ENCODE measurements at regions not wholly inside any gene's neighbourhood (a gene's known extent, or its start where the extent isn't known, plus 50 kb on each side); places are given as distances from the start of the nearest gene placed in this dataset.

DNA sequence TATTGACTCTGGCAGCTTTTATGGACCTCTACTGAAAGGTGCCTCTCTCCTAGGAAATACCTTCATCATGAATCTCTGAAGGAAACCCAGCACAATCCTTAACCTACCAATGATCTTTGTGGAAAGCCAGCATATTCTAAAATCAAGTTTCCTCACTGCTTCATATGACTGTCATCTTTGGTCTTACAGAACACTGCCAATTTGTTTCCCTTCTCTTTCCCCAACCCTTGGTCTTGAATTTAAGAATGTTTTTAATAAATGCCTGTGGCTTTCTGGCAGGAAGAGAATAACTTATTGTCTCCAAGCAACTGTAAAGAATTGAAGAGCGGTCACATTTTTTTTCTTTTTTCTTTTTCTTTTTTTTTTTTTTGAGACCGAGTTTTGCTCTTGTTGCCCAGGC lies 427.6 kb downstream of the IPO8 start:
- TF ChIP-seq, protein P1, sequence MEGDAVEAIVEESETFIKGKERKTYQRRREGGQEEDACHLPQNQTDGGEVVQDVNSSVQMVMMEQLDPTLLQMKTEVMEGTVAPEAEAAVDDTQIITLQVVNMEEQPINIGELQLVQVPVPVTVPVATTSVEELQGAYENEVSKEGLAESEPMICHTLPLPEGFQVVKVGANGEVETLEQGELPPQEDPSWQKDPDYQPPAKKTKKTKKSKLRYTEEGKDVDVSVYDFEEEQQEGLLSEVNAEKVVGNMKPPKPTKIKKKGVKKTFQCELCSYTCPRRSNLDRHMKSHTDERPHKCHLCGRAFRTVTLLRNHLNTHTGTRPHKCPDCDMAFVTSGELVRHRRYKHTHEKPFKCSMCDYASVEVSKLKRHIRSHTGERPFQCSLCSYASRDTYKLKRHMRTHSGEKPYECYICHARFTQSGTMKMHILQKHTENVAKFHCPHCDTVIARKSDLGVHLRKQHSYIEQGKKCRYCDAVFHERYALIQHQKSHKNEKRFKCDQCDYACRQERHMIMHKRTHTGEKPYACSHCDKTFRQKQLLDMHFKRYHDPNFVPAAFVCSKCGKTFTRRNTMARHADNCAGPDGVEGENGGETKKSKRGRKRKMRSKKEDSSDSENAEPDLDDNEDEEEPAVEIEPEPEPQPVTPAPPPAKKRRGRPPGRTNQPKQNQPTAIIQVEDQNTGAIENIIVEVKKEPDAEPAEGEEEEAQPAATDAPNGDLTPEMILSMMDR (IDR thresholded peaks at IDR 0.05), result no peak
- TF ChIP-seq POLR2AphosphoS5 (IDR thresholded peaks at IDR 0.05) (no peak), POLR2A (IDR thresholded peaks at IDR 0.05) (no peak), EP300 (IDR thresholded peaks at IDR 0.05) (no peak)

Data from suprapubic skin (tissue), 4 donors.